GM10248 (cell line): ENCODE measurements at regions not wholly inside any gene's neighbourhood (a gene's known extent, or its start where the extent isn't known, plus 50 kb on each side); places are given as distances from the start of the nearest gene placed in this dataset.
"Not testable (repeated sequence)": the region's sequence is repeated elsewhere in the genome, so short reads cannot be mapped to it uniquely, and the experiment has no call there.

ENCODE experiments used
- CTCF ChIA-PET: fragments of 300-600 bp; sonication (Branson Sonifier 250); formaldehyde crosslinking; extraction: SDS; loops from one replicate; lab custom pipeline; 2021; ENCODE audit warnings: antibody characterized with exemption; lab: Yijun Ruan, JAX
- POLR2A ChIA-PET: fragments of 350-650 bp; sonication (Branson Sonifier 250); formaldehyde crosslinking; extraction: SDS; loops from one replicate; lab custom pipeline; 2020; ENCODE audit warnings: antibody characterized with exemption; lab: Yijun Ruan, JAX
- DNase-seq: peaks from one replicate; pipeline ENCODE4 v3.0.0; 2012; ENCODE audit errors: extremely low spot score
- CTCF ChIP-seq: IDR thresholded peaks from 2 replicates; pipeline ENCODE4 v1.5.1; 2012; ENCODE audit warnings: mild to moderate bottlenecking, low read depth; ENCODE audit errors: extremely low read depth, missing control alignments, control extremely low read depth

DNA sequence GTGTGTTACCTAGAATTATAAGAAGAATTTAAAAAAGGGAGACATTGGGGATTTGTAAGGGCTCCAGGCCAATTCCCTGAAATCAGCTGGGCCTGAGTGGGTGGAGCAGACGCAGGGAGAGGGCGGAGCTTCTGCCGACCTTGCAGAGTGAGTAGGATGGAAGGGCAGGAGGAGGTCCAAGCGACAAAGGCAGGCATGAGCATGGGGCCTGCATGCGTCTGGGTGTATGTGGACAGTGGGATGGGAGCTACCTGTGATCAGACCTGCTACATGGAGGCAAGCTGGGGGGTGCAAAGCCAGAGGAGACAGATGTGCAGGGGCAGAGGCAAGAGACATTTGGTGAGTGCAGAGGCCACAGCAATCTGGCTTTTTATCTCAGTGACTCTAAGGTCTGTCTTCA lies 105.3 kb upstream of the OLIG2 start:
- TF ChIP-seq CTCF = no peak
- ChIA-PET CTCF (interaction anchor here (3.3 to 4.0 kb wide), 2 partner anchors 20 to 206 kb away, joined by 21 to 29 read pairs; no protein-coding TSS in a partner anchor), POLR2A (no interaction called here)
- no peak for DNase-seq

GRCh38 chr21:32921632-32922230 lies 104.0 kb upstream of the OLIG2 start:
- peak; percentile 60 for TF ChIP-seq CTCF
- DNase-seq = peak; percentile 29
- ChIA-PET POLR2A (no interaction called here), CTCF (interaction anchor here (1.2 to 4.0 kb wide), 5 partner anchors 13 to 205 kb away, joined by 3 to 29 read pairs (median 4); no protein-coding TSS in a partner anchor)

- no peak for DNase-seq
- no peak for TF ChIP-seq CTCF
- CTCF ChIA-PET = interaction anchor here (2.5 kb wide), 1 partner anchor 15 kb away, joined by 10 read pairs; no protein-coding TSS in a partner anchor
- POLR2A ChIA-PET = no interaction called here
Observed at GRCh38 chr21:32925098-32925497, 100.6 kb upstream of the OLIG2 start.

DNA sequence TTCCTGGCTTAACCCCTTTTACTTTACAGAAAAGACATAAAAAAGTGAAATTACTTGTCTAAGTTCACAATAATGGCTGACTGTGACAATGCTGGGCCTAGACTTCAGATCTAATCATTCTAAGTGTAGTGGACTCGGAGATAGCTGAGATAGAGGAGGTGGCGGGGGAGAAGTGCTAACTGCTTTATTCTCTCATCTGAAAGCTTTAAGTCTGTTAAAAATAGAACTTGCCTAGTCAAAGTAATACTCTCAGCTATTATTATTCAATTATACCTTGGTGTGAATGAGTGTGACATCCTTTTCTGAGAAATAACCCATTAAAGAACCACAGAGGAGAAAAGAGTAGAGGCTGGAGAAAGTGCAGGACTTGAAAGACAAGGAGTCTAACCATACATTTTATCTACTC lies 96.1 kb upstream of the OLIG2 start:
- POLR2A ChIA-PET = no interaction called here
- CTCF ChIA-PET = interaction anchor here (4.7 kb wide), 1 partner anchor 10 kb away, joined by 39 read pairs; no protein-coding TSS in a partner anchor
- no peak for TF ChIP-seq CTCF
- DNase-seq = peak; percentile 59

DNA sequence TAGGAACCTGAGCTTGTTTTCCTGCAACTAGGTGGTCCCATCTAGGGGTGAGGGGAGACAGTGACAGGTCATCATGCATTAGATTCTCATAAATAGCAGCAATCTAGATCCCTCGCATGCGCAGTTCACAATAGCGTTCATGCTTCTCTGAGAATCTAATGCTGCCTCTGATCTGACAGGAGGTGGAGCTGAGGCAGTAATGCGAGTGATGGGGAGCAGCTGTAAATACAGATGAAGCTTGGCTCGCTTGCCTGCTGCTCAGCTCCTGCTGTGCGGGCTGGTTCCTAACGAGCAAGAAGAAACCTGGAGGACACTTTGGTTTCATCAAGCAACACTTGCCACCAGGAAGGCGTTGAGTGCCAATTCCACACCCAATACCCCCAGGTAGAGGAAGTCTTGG lies 95.1 kb upstream of the OLIG2 start:
- ChIA-PET CTCF (interaction anchor here (0.8 to 4.7 kb wide), 3 partner anchors 7 to 16 kb away, joined by 3 to 39 read pairs (median 5); no protein-coding TSS in a partner anchor), POLR2A (no interaction called here)
- DNase-seq = no peak
- TF ChIP-seq CTCF = no peak

GRCh38 chr21:32934068-32934467 lies 91.7 kb upstream of the OLIG2 start:
- DNase-seq, POLR2A ChIA-PET: not testable (repeated sequence)
- CTCF ChIA-PET = interaction anchor here (0.9 to 1.6 kb wide), 3 partner anchors 11 to 443 kb away, joined by 3 to 6 read pairs (median 3); no protein-coding TSS in a partner anchor

DNA sequence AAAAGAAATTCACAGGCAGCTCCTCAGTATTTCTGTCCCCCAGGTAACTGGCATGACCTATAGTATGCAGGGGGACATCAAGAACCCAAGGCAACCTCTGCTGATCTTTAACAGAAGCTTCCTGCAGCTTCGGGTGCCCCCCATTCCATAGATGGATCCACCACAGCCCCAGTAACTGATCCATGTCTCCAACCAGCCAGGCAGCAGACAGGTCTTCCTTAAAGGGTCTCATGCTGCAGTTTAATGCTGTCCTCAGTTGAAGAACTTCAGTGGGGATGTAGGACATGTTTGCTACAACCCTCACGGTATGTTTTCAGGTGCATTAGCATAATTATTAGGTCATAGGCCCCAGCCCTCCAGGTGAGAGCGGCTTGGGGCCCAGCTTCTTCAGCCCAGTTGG lies 90.9 kb upstream of the OLIG2 start:
- ChIA-PET POLR2A (no interaction called here), CTCF (interaction anchor here (0.6 to 1.6 kb wide), 6 partner anchors 12 to 442 kb away, joined by 3 to 6 read pairs (median 3); no protein-coding TSS in a partner anchor)
- no peak for TF ChIP-seq CTCF
- no peak for DNase-seq
